ENCODE measurements at regions not wholly inside any gene's neighbourhood (a gene's known extent, or its start where the extent isn't known, plus 50 kb on each side); places are given as distances from the start of the nearest gene placed in this dataset.

- intact Hi-C loops (cut with DNase I), result no loop called here
- DNase-seq (ENCODE audit: low spot score in 2 of 2), result no peak
- H3K27me3 ChIP-seq, result no peaks in the 10 kb centered on the region
Measured at GRCh38 chr6:165861226-165861625, 198.2 kb upstream of the PDE10A start.

GRCh38 chr6:165858586-165858985 lies 195.5 kb upstream of the PDE10A start:
- Histone ChIP-seq H3K4me1 (no peaks in the 10 kb centered on the region), H3K27ac (no peak overlapping the region), H3K27me3 (no peaks in the 10 kb centered on the region), H3K36me3 (no peaks in the 10 kb centered on the region), H3K9me3 (no peaks in the 10 kb centered on the region), H3K4me3 (no peak overlapping the region)
- TF ChIP-seq CTCF (IDR thresholded peaks at IDR 0.05), result no peak
- no peak for DNase-seq (ENCODE audit: low spot score in 2 of 2)
- intact Hi-C loops (cut with DNase I), result no loop called here

More at GRCh38 chr6:165861226-165861625, 198.2 kb upstream of the PDE10A start:
- no peaks in the 10 kb centered on the region for H3K4me1 ChIP-seq
- H3K36me3 ChIP-seq, result no peaks in the 10 kb centered on the region
- no peak overlapping the region for H3K4me3 ChIP-seq
- no peak overlapping the region for H3K27ac ChIP-seq
- no peaks in the 10 kb centered on the region for H3K9me3 ChIP-seq
- TF ChIP-seq CTCF (IDR thresholded peaks at IDR 0.05), result no peak

GRCh38 chr6:165855856-165856255 lies 192.8 kb upstream of the PDE10A start:
- intact Hi-C loops (cut with DNase I), result no loop called here
- DNase-seq (ENCODE audit: low spot score in 2 of 2), result no peak
- no peaks in the 10 kb centered on the region for H3K27me3 ChIP-seq
- H3K9me3 ChIP-seq, result no peaks in the 10 kb centered on the region
- no peaks in the 10 kb centered on the region for H3K36me3 ChIP-seq
- no peak overlapping the region for H3K27ac ChIP-seq
- H3K4me3 ChIP-seq, result no peak overlapping the region
- H3K4me1 ChIP-seq, result no peaks in the 10 kb centered on the region
- TF ChIP-seq CTCF (IDR thresholded peaks at IDR 0.05), result no peak

GRCh38 chr6:165854863-165855593 lies 192.0 kb upstream of the PDE10A start:
- DNase-seq (ENCODE audit: low spot score in 2 of 2), result no peak
- H3K27ac ChIP-seq, result no peak overlapping the region
- H3K36me3 ChIP-seq, result no peaks in the 10 kb centered on the region
- no peak for TF ChIP-seq CTCF (IDR thresholded peaks at IDR 0.05)
- no peaks in the 10 kb centered on the region for H3K4me1 ChIP-seq
- H3K9me3 ChIP-seq, result no peaks in the 10 kb centered on the region
- intact Hi-C loops (cut with DNase I), result loop anchor here (5.0 kb wide), 1 partner anchor 413 kb away; no protein-coding TSS in a partner anchor
- H3K27me3 ChIP-seq, result no peaks in the 10 kb centered on the region
- H3K4me3 ChIP-seq, result no peak overlapping the region

- DNase-seq (ENCODE audit: low spot score in 2 of 2), result no peak
- no peak overlapping the region for H3K4me3 ChIP-seq
- H3K27me3 ChIP-seq, result no peaks in the 10 kb centered on the region
- TF ChIP-seq CTCF (IDR thresholded peaks at IDR 0.05), result no peak
- H3K4me1 ChIP-seq, result no peaks in the 10 kb centered on the region
- H3K27ac ChIP-seq, result no peak overlapping the region
- no peaks in the 10 kb centered on the region for H3K9me3 ChIP-seq
- intact Hi-C loops (cut with DNase I), result loop anchor here (5.0 kb wide), 1 partner anchor 412 kb away; no protein-coding TSS in a partner anchor
- H3K36me3 ChIP-seq, result no peaks in the 10 kb centered on the region
Measured at GRCh38 chr6:165854061-165854862, 191.2 kb upstream of the PDE10A start.

Measured in ascending aorta (tissue), 2 donors.